ENCODE measurements at regions not wholly inside any gene's neighbourhood (a gene's known extent, or its start where the extent isn't known, plus 50 kb on each side); places are given as distances from the start of the nearest gene placed in this dataset.

GRCh38 chrX:89124985-89125384, 378.0 kb downstream of the CPXCR1 start:
- TF ChIP-seq, protein P1, sequence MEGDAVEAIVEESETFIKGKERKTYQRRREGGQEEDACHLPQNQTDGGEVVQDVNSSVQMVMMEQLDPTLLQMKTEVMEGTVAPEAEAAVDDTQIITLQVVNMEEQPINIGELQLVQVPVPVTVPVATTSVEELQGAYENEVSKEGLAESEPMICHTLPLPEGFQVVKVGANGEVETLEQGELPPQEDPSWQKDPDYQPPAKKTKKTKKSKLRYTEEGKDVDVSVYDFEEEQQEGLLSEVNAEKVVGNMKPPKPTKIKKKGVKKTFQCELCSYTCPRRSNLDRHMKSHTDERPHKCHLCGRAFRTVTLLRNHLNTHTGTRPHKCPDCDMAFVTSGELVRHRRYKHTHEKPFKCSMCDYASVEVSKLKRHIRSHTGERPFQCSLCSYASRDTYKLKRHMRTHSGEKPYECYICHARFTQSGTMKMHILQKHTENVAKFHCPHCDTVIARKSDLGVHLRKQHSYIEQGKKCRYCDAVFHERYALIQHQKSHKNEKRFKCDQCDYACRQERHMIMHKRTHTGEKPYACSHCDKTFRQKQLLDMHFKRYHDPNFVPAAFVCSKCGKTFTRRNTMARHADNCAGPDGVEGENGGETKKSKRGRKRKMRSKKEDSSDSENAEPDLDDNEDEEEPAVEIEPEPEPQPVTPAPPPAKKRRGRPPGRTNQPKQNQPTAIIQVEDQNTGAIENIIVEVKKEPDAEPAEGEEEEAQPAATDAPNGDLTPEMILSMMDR (conservative IDR thresholded peaks at IDR 0.05; ENCODE audit: low read depth, low read length) = no peak
- TF ChIP-seq, protein P2, sequence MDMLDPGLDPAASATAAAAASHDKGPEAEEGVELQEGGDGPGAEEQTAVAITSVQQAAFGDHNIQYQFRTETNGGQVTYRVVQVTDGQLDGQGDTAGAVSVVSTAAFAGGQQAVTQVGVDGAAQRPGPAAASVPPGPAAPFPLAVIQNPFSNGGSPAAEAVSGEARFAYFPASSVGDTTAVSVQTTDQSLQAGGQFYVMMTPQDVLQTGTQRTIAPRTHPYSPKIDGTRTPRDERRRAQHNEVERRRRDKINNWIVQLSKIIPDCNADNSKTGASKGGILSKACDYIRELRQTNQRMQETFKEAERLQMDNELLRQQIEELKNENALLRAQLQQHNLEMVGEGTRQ (IDR thresholded peaks at IDR 0.05; ENCODE audit: low read depth, low read length) = no peak
- TF ChIP-seq POLR2A (IDR thresholded peaks at IDR 0.05; ENCODE audit: low read depth, low read length) = no peak
- TF ChIP-seq MAFK (IDR thresholded peaks at IDR 0.05; ENCODE audit: low read depth, low read length) = no peak
- TF ChIP-seq RAD21 (IDR thresholded peaks at IDR 0.05; ENCODE audit: low read length) = no peak
- no peak for TF ChIP-seq SMC3 (IDR thresholded peaks at IDR 0.05; ENCODE audit: low read depth, low read length)
- TF ChIP-seq CEBPB (IDR thresholded peaks at IDR 0.05; ENCODE audit: low read depth, low read length) = no peak
- TF ChIP-seq NFE2L2 (IDR thresholded peaks at IDR 0.05; ENCODE audit: low read depth, low read length) = no peak
- TF ChIP-seq BHLHE40 (IDR thresholded peaks at IDR 0.05; ENCODE audit: low read depth, low read length) = no peak
- TF ChIP-seq FOS (IDR thresholded peaks at IDR 0.05; ENCODE audit: low read depth, low read length) = no peak
